Uterus (tissue), 2 donors: ENCODE measurements at regions not wholly inside any gene's neighbourhood (a gene's known extent, or its start where the extent isn't known, plus 50 kb on each side); places are given as distances from the start of the nearest gene placed in this dataset.

Experiments
- CTCF ChIP-seq, 4 experiments: fragments of 200-600 bp in 2 of 4; fragments of 450-650 bp in 2 of 4; sonication (generic) in 2 of 4; IDR thresholded peaks; one replicate each; pipeline ENCODE4 v1.5.1; 2016 to 2019; ENCODE audit warnings: antibody characterized with exemption in 4 of 4, mild to moderate bottlenecking in 2 of 4, moderate library complexity in 1 of 4
- POLR2A ChIP-seq, 2 donors: fragments of 450-650 bp; IDR thresholded peaks; one replicate each; pipeline ENCODE4 v1.6.1; 2016; ENCODE audit warnings: antibody characterized with exemption in 2 of 2, mild to moderate bottlenecking in 1 of 2, moderate library complexity in 1 of 2

- TF ChIP-seq CTCF (IDR thresholded peaks at IDR 0.05) (no peak), POLR2A (IDR thresholded peaks at IDR 0.05) (no peak)
These were observed 99.6 kb upstream of the RGS1 start for GRCh38 chr1:192475970-192476369.
